ENCODE measurements at regions not wholly inside any gene's neighbourhood (a gene's known extent, or its start where the extent isn't known, plus 50 kb on each side); places are given as distances from the start of the nearest gene placed in this dataset.
"Not testable (repeated sequence)": the region's sequence is repeated elsewhere in the genome, so short reads cannot be mapped to it uniquely, and the experiment has no call there.

- no peak for DNase-seq
Measured at GRCh38 chr6:120328521-120328920, 979.0 kb upstream of the MAN1A1 start.

- no peak for DNase-seq
Measured at GRCh38 chr6:120320481-120321162, 971.1 kb upstream of the MAN1A1 start.

DNA sequence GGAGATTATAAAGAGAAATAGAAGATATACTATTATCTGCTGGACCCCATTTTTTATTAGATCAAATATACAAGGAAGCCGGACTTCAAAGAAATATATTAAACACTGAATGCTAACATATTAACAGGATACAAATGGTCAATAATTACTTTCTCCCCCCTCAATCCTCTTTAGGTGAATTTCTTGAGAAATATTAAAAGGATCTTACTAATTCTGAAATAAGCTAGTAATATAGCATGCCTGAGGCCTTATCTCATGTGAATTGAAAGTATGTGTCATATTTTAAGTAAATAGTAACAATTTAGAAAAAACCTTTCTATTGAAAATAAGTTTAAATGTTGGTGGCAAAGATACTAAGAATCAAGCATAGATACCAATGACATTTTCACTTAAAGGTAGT lies 954.7 kb upstream of the MAN1A1 start:
- no peak for DNase-seq

DNA sequence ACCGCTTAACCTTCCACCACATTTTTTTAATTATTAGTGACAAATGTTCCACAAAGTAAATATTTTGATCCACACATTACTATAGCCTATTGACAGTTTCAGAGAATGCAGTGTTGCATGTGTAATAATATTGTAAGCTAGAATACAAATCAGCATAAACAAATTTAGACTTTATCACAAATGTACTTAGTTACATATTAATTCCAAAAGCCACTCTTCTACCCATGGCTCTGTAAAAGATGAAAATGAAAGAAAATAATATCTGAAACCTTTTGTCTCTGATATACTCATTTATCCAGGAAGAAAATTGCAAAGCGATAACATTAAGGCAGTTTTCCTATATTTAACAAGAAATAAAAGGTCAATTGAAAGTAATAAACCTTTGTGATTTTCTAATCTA lies 954.0 kb upstream of the MAN1A1 start:
- no peak for DNase-seq

- DNase-seq = no peak
Measured at GRCh38 chr6:120302041-120302440, 952.5 kb upstream of the MAN1A1 start.

- no peak for DNase-seq
Measured at GRCh38 chr6:120290964-120291363, 941.4 kb upstream of the MAN1A1 start.

GRCh38 chr6:120282005-120282404 lies 932.4 kb upstream of the MAN1A1 start:
- no peak for DNase-seq

DNA sequence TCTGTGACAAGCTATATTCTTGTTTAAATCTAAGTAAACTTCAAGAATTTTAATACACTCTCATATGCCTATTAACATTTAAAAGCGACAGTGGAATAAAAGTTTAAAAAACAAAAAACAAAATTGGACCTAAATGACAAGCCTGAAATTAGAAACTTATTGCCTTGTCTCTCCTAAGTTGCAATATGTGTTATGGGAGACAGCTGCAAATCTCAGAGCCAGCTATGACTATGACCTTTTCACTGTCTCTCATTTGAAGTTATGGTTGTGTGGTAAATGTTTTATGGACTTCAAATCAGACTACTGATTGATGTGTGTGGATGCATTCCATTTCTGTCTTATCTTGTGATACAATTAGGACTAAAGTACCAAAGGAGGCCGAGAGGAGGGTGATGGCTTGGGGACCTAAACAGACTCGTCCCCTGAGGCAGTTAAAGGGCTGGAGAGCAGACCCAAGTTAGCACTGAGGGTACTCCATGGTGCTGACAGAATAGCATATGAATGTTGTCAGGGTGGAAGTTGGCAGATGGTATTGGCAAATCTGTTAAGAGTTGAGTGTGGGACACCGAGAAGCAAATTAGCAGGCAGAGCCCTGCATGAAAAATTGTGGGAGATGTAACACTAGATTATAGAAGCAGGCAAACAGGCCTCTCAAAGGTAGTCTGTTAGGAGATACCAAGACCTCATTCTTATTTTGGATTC lies 930.1 kb upstream of the MAN1A1 start:
- no peak for DNase-seq

GRCh38 chr6:120278689-120279396 lies 929.3 kb upstream of the MAN1A1 start:
- DNase-seq = no peak

- no peak for DNase-seq
Measured at GRCh38 chr6:120274547-120274946, 925.0 kb upstream of the MAN1A1 start.

DNA sequence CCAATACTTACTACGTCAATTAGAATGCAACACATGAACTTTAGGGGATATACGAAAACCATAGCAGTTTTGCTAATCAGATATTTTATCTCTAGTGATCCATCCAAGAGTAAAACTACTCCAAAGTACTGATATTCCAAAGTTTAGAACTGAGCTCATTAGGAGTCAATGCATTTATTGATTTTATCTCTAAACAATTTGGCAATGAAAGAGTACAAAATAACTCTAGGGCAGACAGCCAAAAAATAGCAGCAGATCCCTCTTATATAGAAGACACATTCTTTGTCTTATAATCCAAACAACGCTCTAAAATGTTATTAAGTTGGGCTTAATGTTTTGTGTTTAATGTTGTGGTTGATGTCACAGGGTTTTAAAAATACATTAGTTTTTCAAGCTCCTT lies 923.9 kb upstream of the MAN1A1 start:
- DNase-seq = no peak

GRCh38 chr6:120272038-120272437 lies 922.5 kb upstream of the MAN1A1 start:
- no peak for DNase-seq

DNA sequence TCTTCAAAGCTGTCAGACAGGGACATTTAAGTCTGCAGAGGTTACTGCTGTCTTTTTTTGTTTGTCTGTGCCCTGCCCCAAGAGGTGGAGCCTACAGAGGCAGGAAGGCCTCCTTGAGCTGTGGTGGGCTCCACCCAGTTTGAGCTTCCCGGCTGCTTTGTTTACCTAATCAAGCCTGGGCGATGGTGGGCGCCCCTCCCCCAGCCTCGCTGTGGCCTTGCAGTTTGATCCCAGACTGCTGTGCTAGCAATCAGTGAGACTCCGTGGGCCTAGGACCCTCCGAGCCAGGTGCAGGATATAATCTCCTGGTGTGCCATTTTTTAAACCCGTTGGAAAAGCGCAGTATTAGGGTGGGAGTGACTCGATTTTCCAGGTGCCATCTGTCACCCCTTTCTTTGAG lies 918.7 kb upstream of the MAN1A1 start:
- DNase-seq = not testable (repeated sequence)

- no peak for DNase-seq
Measured at GRCh38 chr6:120262354-120262753, 912.8 kb upstream of the MAN1A1 start.

GRCh38 chr6:120260636-120261035 lies 911.1 kb upstream of the MAN1A1 start:
- DNase-seq = no peak

- no peak for DNase-seq
Measured at GRCh38 chr6:120254651-120255050, 905.1 kb upstream of the MAN1A1 start.

DNA sequence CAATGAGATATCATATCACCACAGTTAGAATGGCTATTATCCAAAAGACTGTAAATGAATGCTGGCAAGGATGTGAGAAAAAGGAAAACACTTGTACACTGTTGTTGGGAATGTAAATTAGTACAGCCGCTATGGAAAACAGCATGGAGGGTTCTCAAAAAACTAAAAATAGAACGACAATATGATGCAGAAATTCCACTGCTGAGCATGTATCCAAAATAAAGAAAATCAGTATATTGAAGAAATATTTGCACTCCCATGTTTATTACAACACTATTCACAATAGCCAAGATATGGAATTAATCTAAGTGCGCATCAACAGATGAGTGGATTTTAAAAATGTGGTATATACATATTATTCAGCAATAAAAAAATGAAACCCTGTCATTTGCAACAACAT lies 898.9 kb upstream of the MAN1A1 start:
- DNase-seq = no peak

- no peak for DNase-seq
Measured at GRCh38 chr6:120237221-120237620, 887.7 kb upstream of the MAN1A1 start.

DNA sequence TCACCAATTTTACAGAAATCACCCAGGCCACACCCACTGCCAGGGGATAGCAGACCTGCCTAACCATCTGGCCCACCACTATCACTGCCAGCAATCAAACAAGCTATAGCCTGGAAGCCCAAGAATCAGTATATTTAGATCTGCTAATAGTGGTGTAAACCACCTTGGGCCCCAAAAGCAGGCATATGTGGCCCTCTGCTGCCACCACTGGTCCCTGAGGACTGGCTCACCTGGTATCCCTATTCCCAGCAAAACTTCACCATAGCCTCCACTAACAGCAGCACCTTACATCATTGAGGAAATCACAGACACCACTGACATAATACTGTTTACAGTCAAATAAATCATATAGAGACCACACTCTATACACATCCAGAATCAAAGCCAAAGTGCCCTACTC lies 880.4 kb upstream of the MAN1A1 start:
- no peak for DNase-seq

GRCh38 chr6:120228297-120228696 lies 878.7 kb upstream of the MAN1A1 start:
- DNase-seq = no peak

DNA sequence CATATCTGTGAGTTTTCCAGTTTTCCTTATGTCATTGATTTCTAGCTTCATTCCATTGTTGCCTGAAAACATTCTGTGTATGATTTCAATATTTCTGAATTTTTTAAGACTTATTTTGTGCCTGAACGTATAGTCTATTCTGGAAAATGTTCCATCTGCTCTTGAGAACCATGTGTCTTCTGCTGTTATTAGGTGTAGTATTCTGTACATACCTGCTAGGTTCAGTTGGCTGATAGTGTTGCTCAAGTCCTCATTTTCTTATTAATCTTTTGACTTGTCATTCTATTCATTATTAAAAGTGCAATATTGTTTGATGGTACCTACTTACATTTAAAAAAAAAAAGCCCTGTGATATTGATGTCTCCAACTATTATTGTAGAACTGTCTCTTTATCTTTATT lies 869.8 kb upstream of the MAN1A1 start:
- no peak for DNase-seq

- DNase-seq = peak; percentile 16
Measured at GRCh38 chr6:120214088-120214499, 864.5 kb upstream of the MAN1A1 start.

DNA sequence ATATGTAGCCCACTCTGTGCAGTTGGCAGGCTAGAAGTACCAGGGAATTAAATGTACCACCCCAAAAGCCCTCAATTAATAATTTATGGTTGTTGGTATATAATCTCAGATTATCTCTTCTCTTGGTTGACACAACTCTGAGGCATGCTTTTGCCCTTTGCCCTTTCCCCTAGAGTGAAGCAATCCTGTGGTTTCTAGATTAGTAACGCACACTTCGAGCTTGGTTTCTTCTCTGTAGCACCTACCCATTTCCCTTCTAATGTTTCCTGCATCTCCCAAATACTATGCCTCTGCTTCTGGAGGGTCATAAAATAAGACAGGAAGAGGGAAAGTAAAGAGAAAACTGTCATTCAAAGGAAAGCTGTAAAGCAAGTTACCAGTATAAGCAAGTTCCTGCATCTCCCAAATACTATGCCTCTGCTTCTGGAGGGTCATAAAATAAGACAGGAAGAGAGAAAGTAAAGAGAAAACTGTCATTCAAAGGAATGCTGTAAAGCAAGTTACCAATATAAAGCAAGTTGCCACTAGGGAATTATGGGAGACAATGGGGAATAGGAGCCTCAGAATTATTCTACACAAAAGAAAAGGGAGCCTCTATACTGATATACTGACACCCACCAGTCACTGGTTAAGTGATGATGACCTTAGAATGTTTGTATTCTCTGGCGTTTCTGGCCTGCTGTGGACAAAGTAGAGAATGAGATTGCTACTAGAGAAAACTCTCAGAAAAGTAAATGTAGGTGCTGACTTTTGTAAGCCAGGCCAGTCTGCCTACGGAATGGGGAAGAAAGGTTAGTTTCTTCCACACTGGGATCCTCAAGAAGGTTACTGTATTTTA lies 862.6 kb upstream of the MAN1A1 start:
- DNase-seq = peak; percentile 55

All from NCI-H226 (cell line).